ENCODE measurements at regions not wholly inside any gene's neighbourhood (a gene's known extent, or its start where the extent isn't known, plus 50 kb on each side); places are given as distances from the start of the nearest gene placed in this dataset.

DNA sequence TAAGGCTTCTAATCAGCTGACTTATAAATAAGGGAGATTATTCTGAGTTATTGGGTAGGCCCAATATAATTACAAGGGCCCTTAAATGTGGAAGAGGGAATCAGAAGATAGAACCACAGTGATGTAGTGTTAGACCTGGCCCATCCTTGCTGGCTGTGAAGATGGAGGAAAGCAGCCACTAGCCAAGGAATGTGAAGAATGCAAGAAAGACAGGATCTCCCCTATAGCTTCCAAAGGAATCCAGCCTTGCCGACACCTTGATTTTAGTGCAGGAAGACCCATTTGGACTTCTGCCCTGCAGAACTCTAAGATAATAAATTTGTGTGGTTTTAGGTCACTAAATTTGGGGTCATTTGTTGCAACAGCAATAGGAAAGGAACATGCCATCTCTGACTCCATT is 150.6 kb downstream of the SPATA18 start:
- no peak for ATAC-seq (ENCODE audit: low read depth)
- H2BK20ac ChIP-seq (ENCODE audit: low read depth, low read length), result no peak overlapping the region
- intact Hi-C loops (cut with micrococcal nuclease), result loop anchor here (10.0 kb wide), 1 partner anchor 57 kb away; no protein-coding TSS in a partner anchor
- H4K5ac ChIP-seq (ENCODE audit: low read depth, low read length), result no peak overlapping the region
- BruUV-seq (replicated peaks), result no TSS peak
- no peak overlapping the region for H3K27ac ChIP-seq (ENCODE audit: insufficient read depth, low read length)
- H3K4me3 ChIP-seq (ENCODE audit: insufficient read depth, low read depth, low read length), result no peak overlapping the region
- no peak overlapping the region for H3K56ac ChIP-seq (ENCODE audit: extremely low read depth, insufficient read depth, low read length)
- H3K9me1 ChIP-seq (ENCODE audit: insufficient read depth, low read length), result no peaks in the 10 kb centered on the region; the same call in 1 of the 2 replicates
- no peak overlapping the region for H3K18ac ChIP-seq (ENCODE audit: low read depth, low read length)
- no peak overlapping the region for H2BK15ac ChIP-seq (ENCODE audit: low read depth, low read length)
- no peak overlapping the region for H3K4ac ChIP-seq (ENCODE audit: low read depth, low read length)
- no peaks in the 10 kb centered on the region for H3K9me3 ChIP-seq (ENCODE audit: control insufficient read depth, insufficient read depth, low read length)
- no peak overlapping the region for H3K14ac ChIP-seq (replicated peaks; ENCODE audit: low read depth, low read length)
- H2AK5ac ChIP-seq (ENCODE audit: low read depth, low read length), result no peak overlapping the region
- in situ Hi-C loops (cut with MboI; ENCODE audit: low sequenced_read_pairs), result no loop called here
- no peaks in the 10 kb centered on the region for H3K36me3 ChIP-seq (ENCODE audit: control insufficient read depth, insufficient read depth, low read length)
- no peak overlapping the region for H4K8ac ChIP-seq (ENCODE audit: low read depth in 2 of 2, low read length in 2 of 2)
- dilution Hi-C loops (cut with HindIII; ENCODE audit: low sequenced_read_pairs, unreplicated experiment), result no loop called here
- ChIA-PET CTCF (no interaction called here), POLR2A (ENCODE audit: unreplicated experiment) (no interaction called here)
- no peak overlapping the region for H3K23ac ChIP-seq (ENCODE audit: low read depth, low read length)
- no peaks in the 10 kb centered on the region for H3K79me1 ChIP-seq (ENCODE audit: low read depth in 1 of 2, low read length in 2 of 2)
- TF ChIP-seq POLR2A (IDR thresholded peaks at IDR 0.05; ENCODE audit: low read depth, low read length) (no peak), RCOR1 (IDR thresholded peaks at IDR 0.05; ENCODE audit: insufficient replicate concordance, low read length) (no peak), MXI1 (IDR thresholded peaks at IDR 0.05; ENCODE audit: borderline replicate concordance, low read depth, low read length) (no peak), CHD1 (IDR thresholded peaks at IDR 0.05; ENCODE audit: low read depth, low read length) (no peak), RFX5 (IDR thresholded peaks at IDR 0.05; ENCODE audit: low read depth, low read length) (no peak), RAD21 (IDR thresholded peaks at IDR 0.05; ENCODE audit: low read length) (no peak), CEBPB (IDR thresholded peaks at IDR 0.05; ENCODE audit: low read depth, low read length) (no peak), NFE2L2 (IDR thresholded peaks at IDR 0.05; ENCODE audit: low read depth, low read length) (no peak), FOS (IDR thresholded peaks at IDR 0.05; ENCODE audit: low read depth, low read length) (no peak)
- TF ChIP-seq, protein P1, sequence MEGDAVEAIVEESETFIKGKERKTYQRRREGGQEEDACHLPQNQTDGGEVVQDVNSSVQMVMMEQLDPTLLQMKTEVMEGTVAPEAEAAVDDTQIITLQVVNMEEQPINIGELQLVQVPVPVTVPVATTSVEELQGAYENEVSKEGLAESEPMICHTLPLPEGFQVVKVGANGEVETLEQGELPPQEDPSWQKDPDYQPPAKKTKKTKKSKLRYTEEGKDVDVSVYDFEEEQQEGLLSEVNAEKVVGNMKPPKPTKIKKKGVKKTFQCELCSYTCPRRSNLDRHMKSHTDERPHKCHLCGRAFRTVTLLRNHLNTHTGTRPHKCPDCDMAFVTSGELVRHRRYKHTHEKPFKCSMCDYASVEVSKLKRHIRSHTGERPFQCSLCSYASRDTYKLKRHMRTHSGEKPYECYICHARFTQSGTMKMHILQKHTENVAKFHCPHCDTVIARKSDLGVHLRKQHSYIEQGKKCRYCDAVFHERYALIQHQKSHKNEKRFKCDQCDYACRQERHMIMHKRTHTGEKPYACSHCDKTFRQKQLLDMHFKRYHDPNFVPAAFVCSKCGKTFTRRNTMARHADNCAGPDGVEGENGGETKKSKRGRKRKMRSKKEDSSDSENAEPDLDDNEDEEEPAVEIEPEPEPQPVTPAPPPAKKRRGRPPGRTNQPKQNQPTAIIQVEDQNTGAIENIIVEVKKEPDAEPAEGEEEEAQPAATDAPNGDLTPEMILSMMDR (conservative IDR thresholded peaks at IDR 0.05; ENCODE audit: low read depth, low read length), result no peak
- TF ChIP-seq, protein P2, sequence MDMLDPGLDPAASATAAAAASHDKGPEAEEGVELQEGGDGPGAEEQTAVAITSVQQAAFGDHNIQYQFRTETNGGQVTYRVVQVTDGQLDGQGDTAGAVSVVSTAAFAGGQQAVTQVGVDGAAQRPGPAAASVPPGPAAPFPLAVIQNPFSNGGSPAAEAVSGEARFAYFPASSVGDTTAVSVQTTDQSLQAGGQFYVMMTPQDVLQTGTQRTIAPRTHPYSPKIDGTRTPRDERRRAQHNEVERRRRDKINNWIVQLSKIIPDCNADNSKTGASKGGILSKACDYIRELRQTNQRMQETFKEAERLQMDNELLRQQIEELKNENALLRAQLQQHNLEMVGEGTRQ (IDR thresholded peaks at IDR 0.05; ENCODE audit: low read depth, low read length), result no peak
- TF ChIP-seq, protein P3, sequence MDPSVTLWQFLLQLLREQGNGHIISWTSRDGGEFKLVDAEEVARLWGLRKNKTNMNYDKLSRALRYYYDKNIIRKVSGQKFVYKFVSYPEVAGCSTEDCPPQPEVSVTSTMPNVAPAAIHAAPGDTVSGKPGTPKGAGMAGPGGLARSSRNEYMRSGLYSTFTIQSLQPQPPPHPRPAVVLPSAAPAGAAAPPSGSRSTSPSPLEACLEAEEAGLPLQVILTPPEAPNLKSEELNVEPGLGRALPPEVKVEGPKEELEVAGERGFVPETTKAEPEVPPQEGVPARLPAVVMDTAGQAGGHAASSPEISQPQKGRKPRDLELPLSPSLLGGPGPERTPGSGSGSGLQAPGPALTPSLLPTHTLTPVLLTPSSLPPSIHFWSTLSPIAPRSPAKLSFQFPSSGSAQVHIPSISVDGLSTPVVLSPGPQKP (IDR thresholded peaks at IDR 0.05; ENCODE audit: borderline replicate concordance, low read depth, low read length), result no peak
- no peak overlapping the region for H4K91ac ChIP-seq (ENCODE audit: insufficient read depth, low read depth, low read length)
- no CpG with 5 or more reads among the region's 1 CpG for WGBS, 2 experiments (ENCODE audit: extremely low coverage in 2 of 2, insufficient read length in 1 of 2)
- no peak overlapping the region for H2AFZ ChIP-seq (replicated peaks; ENCODE audit: low read length, poor library complexity)
- no peak overlapping the region for H3K4me2 ChIP-seq (ENCODE audit: low read depth, low read length)
- H2BK120ac ChIP-seq (ENCODE audit: low read depth, low read length), result no peak overlapping the region
- no peaks in the 10 kb centered on the region for H3K4me1 ChIP-seq (ENCODE audit: control insufficient read depth, insufficient read depth, low read length)
- DNase-seq, result no peak
- no peaks in the 10 kb centered on the region for H3K27me3 ChIP-seq (ENCODE audit: control insufficient read depth, insufficient read depth, low read length)
- H2BK5ac ChIP-seq (ENCODE audit: low read depth, low read length, poor library complexity, severe bottlenecking), result no peak overlapping the region
- no peak overlapping the region for H2AK9ac ChIP-seq (replicated peaks; ENCODE audit: low read depth, low read length, poor library complexity)
- no peaks in the 10 kb centered on the region for H4K20me1 ChIP-seq (ENCODE audit: insufficient read depth, low read length)
- no peak overlapping the region for H3K9ac ChIP-seq (ENCODE audit: low read depth, low read length)
